GM06990 (cell line): ENCODE measurements at regions not wholly inside any gene's neighbourhood (a gene's known extent, or its start where the extent isn't known, plus 50 kb on each side); places are given as distances from the start of the nearest gene placed in this dataset.

ENCODE experiments used
- DNase-seq: peaks from one replicate; pipeline ENCODE4 v3.0.0-alpha.2; 2011; ENCODE audit not compliant: insufficient read length; ENCODE audit errors: extremely low read depth
- H3K27me3 ChIP-seq: replicated peaks from 2 replicates; pipeline ENCODE4 v1.6.0; 2011; ENCODE audit warnings: low read length; ENCODE audit not compliant: control insufficient read depth, insufficient read depth
- H3K36me3 ChIP-seq: 2 replicates; pipeline ENCODE4 v1.5.1; 2011; ENCODE audit warnings: low read length; ENCODE audit not compliant: control insufficient read depth, insufficient read depth
- H3K4me3 ChIP-seq: replicated peaks from 2 replicates; pipeline ENCODE4 v1.5.1; 2011; ENCODE audit warnings: low read depth, mild to moderate bottlenecking, control low read depth, low read length
- TF ChIP-seq, protein P1 (sequence below): IDR thresholded peaks from 2 replicates; pipeline ENCODE4 v1.5.1; 2011; ENCODE audit warnings: low read length, control low read depth, mild to moderate bottlenecking, inconsistent platforms; ENCODE audit not compliant: insufficient read depth, poor library complexity, severe bottlenecking

DNA sequence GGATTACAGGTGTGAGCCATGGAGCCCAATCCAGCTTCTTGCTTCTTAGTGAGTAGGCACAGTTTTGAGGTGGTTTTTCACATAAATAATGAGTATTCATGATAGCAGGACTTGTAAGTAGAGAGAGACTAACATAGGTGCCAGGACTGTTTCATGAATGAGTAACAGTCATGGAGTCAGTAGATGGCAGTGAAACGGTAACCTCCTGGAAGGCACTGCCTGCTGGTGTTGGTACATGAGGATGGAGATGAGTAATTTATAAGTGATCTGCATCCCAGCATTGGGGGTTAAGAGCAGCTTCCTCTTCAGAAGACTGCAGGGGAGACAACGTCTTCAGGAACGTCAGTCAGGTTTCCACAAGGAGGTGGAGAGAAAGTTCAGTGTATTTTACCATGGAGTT lies 143.8 kb downstream of the HAUS1 start:
- Histone ChIP-seq H3K36me3 (no peaks in the 10 kb centered on the region), H3K4me3 (no peak overlapping the region), H3K27me3 (no peaks in the 10 kb centered on the region)
- DNase-seq: no peak
- TF ChIP-seq, protein P1, sequence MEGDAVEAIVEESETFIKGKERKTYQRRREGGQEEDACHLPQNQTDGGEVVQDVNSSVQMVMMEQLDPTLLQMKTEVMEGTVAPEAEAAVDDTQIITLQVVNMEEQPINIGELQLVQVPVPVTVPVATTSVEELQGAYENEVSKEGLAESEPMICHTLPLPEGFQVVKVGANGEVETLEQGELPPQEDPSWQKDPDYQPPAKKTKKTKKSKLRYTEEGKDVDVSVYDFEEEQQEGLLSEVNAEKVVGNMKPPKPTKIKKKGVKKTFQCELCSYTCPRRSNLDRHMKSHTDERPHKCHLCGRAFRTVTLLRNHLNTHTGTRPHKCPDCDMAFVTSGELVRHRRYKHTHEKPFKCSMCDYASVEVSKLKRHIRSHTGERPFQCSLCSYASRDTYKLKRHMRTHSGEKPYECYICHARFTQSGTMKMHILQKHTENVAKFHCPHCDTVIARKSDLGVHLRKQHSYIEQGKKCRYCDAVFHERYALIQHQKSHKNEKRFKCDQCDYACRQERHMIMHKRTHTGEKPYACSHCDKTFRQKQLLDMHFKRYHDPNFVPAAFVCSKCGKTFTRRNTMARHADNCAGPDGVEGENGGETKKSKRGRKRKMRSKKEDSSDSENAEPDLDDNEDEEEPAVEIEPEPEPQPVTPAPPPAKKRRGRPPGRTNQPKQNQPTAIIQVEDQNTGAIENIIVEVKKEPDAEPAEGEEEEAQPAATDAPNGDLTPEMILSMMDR: no peak

DNA sequence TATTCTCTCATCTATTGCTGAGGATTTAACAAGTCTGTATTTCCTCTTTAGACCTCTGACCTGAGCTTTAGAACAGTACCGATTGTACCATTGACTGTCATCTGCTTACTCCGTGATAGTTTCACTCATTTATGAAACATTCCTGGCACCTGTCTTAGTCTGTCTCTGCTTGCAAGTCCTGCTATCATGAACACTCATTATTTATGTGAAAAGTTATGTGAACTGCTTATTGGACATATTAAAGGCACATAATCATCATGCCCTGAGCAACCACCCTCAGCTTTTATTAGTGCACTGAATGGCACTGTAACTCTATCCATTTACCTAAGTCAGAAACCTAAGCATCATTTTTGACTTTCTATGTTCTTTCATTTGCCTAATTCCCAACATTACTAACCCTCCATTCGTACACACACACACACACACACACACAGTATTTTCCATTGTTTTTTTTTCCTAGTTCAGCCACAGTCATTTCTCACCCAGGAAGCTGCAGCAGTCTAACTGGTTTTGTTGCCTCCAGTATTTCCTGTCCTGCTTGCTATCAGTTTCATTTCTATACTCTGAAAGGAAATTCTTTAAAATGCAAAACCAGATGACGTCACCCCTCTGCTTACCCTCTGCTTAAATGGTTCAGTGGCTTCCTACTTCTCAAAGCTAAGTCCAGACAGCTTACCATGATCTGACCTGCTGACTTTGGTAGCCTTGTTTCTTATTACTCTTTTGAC lies 146.1 kb downstream of the HAUS1 start:
- TF ChIP-seq, protein P1: no peak
- Histone ChIP-seq H3K4me3 (peak overlapping the region; percentile 44), H3K36me3 (no peaks in the 10 kb centered on the region; the same call in 1 of the 2 replicates), H3K27me3 (no peaks in the 10 kb centered on the region)
- peak; percentile 80 for DNase-seq

DNA sequence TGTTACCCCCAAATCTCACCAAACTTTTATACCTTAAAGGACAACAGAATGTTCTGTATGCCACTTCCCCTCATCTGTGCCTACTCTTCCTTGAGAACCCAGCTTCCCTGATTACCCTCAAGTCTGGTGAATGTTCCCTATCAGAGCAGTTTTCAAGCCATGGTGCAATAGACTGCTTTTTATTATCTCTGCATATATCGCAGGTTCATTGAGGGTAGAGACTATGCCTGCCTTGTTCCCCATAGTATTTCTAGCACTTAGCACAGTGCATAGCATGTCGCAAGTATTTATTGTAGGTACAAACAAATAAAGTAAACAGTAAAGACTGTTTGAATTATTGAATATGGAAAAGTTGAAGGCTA lies 146.6 kb downstream of the HAUS1 start:
- no peaks in the 10 kb centered on the region; the same call in 1 of the 2 replicates for H3K36me3 ChIP-seq
- H3K4me3 ChIP-seq: no peak overlapping the region
- TF ChIP-seq, protein P1: no peak
- H3K27me3 ChIP-seq: no peaks in the 10 kb centered on the region
- no peak for DNase-seq

DNA sequence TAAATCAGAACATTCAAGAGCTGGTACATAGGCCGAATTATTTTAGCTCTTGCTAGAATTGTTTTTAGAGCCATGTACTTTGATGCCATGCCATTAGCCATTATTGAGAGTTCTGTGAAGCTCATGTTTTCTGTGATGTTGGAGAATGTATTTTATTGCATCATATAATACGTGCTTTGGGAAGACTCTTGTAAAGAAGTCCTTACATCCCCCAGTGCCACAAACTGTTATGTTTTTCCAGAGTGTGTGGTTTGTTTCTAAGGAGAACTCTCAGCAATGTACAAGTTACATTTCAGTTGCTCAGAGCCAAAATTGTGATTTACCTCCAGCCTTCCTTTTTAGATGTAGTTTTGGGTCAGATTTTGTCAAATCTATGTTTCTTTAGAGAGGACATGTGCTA lies 148.6 kb downstream of the HAUS1 start:
- TF ChIP-seq, protein P1: no peak
- no peak for DNase-seq

DNA sequence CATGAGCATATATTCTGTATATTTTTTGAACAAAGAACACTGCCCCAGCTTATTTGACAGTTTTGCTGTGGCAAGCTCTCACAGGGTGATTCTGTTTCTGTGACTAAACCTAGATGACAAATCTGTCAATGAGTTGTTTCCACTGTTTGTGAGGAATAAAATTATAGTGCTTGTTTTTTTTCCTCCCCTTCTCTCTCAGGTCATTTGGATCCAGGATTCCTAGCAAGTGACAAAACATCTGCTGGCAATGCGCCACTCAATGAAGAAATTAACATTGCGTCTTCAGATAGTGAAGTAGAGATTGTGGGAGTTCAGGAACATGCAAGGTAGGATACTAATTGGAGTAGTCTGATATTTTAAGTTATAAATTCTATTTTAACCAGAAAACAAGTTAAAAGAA lies 149.3 kb downstream of the HAUS1 start:
- H3K4me3 ChIP-seq: no peak overlapping the region
- H3K27me3 ChIP-seq: no peaks in the 10 kb centered on the region
- H3K36me3 ChIP-seq: no peaks in the 10 kb centered on the region; the same call in 1 of the 2 replicates
- TF ChIP-seq, protein P1: no peak
- DNase-seq: no peak

More for the DNA sequence above, 148.6 kb downstream of the HAUS1 start:
- H3K27me3 ChIP-seq: no peaks in the 10 kb centered on the region
- no peaks in the 10 kb centered on the region; the same call in 1 of the 2 replicates for H3K36me3 ChIP-seq
- H3K4me3 ChIP-seq: no peak overlapping the region
